ENCODE measurements at regions not wholly inside any gene's neighbourhood (a gene's known extent, or its start where the extent isn't known, plus 50 kb on each side); places are given as distances from the start of the nearest gene placed in this dataset.

DNA sequence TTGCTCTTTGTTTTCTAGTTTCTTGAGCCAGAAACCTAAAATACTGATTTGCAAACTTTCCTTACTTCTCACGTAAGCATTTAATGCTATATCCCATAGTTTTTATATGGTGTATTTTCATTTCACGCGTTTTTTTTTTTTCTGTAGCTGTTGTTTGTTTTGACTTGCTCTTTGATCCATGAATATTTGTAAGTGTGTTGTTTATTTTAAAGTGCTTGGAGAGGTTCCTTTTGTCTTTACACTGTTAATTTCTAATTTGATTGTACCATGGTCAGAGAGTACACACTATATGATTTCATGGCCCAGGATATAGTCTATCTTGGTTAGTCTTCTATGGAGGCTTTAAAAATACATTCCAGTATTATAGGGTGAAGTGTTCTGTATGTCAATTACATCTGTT is 84.8 kb upstream of the RNF217 start:
- peaks cover 8% of the 10 kb centered on the region for H3K27me3 Mint-ChIP-seq
- H3K36me3 Mint-ChIP-seq (ENCODE audit: low read depth): no peaks in the 10 kb centered on the region
- no peak overlapping the region for H3K27ac Mint-ChIP-seq
- H3K4me3 Mint-ChIP-seq: no peak overlapping the region
- H3K9me3 Mint-ChIP-seq: no peaks in the 10 kb centered on the region
- H3K4me1 Mint-ChIP-seq (ENCODE audit: low read depth): peaks cover 2% of the 10 kb centered on the region

GRCh38 chr6:124879110-124879991 is 82.9 kb upstream of the RNF217 start:
- H3K36me3 Mint-ChIP-seq (ENCODE audit: low read depth): no peaks in the 10 kb centered on the region

DNA sequence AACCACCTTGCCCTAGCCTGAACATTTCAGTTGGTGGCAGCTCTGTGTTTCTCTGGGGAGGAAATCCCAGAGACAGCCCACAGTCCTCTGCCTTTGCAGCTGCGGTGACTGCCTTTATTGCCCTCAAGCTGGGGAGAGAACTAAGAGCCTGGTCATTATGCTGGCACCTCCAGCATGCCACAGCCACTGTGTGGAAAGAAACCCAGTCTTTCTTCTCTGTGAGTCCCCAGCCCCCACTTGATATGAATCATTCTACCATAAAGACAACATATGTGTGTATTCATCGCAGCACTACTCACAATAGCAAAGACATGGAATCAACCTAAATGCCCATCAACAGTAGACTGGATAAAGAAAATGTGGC is 82.3 kb upstream of the RNF217 start:
- Mint-ChIP-seq H3K27me3 (peaks cover 8% of the 10 kb centered on the region), H3K4me1 (ENCODE audit: low read depth) (peaks cover 11% of the 10 kb centered on the region), H3K27ac (no peak overlapping the region), H3K9me3 (no peaks in the 10 kb centered on the region), H3K36me3 (ENCODE audit: low read depth) (no peaks in the 10 kb centered on the region), H3K4me3 (no peak overlapping the region)

More at GRCh38 chr6:124879110-124879991, 82.9 kb upstream of the RNF217 start:
- peaks cover 11% of the 10 kb centered on the region for H3K4me1 Mint-ChIP-seq (ENCODE audit: low read depth)
- no peak overlapping the region for H3K27ac Mint-ChIP-seq
- H3K4me3 Mint-ChIP-seq: no peak overlapping the region
- peaks cover 8% of the 10 kb centered on the region for H3K27me3 Mint-ChIP-seq
- H3K9me3 Mint-ChIP-seq: no peaks in the 10 kb centered on the region

DNA sequence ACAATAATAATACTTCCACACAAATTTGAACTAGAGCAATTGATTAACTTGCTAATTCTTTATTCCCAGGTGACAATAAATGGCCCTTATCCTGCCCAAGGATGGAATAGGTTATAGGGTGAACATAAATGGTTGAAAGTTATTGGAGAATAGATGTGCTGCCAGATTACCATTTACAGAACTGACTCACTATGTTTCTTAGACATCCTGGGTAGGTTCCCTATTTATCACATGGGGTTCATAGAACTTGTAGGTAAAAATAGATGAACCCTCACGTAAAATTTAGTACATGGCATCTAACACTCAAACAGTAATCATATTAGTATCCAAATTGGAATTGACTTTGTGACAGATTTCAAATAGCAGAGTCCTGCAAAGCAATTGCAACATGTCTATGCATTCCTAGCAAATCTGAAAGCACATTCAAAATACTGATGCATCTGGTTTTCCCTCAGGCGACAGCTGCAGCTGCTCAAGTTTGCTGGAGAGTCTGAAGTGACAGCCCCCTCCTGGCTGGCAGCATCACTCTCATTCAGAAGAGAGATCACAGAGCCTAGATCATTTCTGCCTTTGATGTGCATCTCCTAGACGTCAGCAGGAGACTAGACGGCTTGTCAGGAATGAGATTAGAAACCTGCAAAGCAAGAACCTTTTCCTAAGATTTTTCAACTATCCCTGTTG is 80.2 kb upstream of the RNF217 start:
- Mint-ChIP-seq H3K4me3 (no peak overlapping the region), H3K36me3 (ENCODE audit: low read depth) (no peaks in the 10 kb centered on the region), H3K4me1 (ENCODE audit: low read depth) (peaks cover 11% of the 10 kb centered on the region), H3K27ac (no peak overlapping the region), H3K9me3 (no peaks in the 10 kb centered on the region), H3K27me3 (peaks cover 8% of the 10 kb centered on the region)

- H3K4me3 Mint-ChIP-seq: no peak overlapping the region
- H3K27ac Mint-ChIP-seq: no peak overlapping the region
- peaks cover 11% of the 10 kb centered on the region for H3K4me1 Mint-ChIP-seq (ENCODE audit: low read depth)
- H3K36me3 Mint-ChIP-seq (ENCODE audit: low read depth): no peaks in the 10 kb centered on the region
- H3K27me3 Mint-ChIP-seq: peaks cover 3% of the 10 kb centered on the region
- H3K9me3 Mint-ChIP-seq: no peaks in the 10 kb centered on the region
Observed at GRCh38 chr6:124882579-124883393, 79.5 kb upstream of the RNF217 start.

DNA sequence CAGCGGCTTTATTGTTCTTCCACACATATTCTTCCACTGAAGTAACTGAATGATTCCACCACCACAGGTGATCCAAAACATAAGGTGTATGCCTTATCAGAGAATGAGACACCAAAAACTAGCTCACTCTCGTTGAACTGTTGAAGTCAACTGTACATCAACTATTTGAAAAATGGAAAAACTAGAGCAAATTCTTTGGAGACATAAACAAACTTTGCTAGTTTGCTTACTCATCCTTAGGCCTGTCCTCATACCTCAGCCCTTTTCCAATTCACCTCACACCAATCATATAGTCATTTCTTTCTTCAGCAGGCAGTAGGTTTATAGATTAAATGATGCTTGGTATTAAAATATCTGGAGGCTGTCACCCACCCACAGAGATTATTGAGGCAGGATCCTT is 77.1 kb upstream of the RNF217 start:
- peaks cover 23% of the 10 kb centered on the region for H3K4me1 Mint-ChIP-seq (ENCODE audit: low read depth)
- H3K4me3 Mint-ChIP-seq: no peak overlapping the region
- H3K36me3 Mint-ChIP-seq (ENCODE audit: low read depth): no peaks in the 10 kb centered on the region
- no peaks in the 10 kb centered on the region for H3K27me3 Mint-ChIP-seq
- no peak overlapping the region for H3K27ac Mint-ChIP-seq
- no peaks in the 10 kb centered on the region for H3K9me3 Mint-ChIP-seq

DNA sequence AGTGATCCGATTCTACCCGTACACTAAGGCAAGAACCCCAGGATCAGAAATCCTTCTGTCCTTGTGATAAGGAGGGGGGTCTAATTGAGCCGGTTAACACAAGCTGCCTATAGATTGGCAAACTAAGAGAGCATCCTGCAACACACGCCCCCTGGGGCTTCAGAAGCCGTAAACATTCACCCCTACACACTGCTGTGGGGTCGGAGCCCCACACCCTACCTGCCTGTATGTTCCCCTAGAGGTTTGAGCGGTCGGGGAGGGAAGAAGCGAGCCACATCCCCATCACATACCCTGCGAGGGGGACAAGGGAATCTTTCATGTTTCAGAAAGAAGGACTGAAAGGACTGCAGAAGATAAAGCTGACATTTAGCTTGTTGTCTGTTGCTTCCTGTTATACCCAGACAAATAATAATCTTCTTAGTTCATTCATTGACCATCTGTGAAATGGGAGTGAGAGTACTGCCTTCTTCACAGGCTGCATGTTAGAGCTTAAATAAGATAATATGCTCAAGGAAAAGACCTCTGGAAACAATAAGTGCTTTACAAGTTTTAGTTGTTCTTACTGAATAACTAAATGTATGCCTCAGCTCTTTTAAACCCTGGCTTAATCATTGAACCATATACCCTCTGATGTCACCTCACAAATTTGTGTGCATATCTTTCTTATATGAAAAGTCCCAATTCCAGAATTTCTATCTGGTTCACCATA is 74.2 kb upstream of the RNF217 start:
- Mint-ChIP-seq H3K4me1 (ENCODE audit: low read depth) (peaks cover 15% of the 10 kb centered on the region), H3K4me3 (no peak overlapping the region), H3K27ac (no peak overlapping the region), H3K27me3 (no peaks in the 10 kb centered on the region), H3K36me3 (ENCODE audit: low read depth) (no peaks in the 10 kb centered on the region), H3K9me3 (no peaks in the 10 kb centered on the region)

DNA sequence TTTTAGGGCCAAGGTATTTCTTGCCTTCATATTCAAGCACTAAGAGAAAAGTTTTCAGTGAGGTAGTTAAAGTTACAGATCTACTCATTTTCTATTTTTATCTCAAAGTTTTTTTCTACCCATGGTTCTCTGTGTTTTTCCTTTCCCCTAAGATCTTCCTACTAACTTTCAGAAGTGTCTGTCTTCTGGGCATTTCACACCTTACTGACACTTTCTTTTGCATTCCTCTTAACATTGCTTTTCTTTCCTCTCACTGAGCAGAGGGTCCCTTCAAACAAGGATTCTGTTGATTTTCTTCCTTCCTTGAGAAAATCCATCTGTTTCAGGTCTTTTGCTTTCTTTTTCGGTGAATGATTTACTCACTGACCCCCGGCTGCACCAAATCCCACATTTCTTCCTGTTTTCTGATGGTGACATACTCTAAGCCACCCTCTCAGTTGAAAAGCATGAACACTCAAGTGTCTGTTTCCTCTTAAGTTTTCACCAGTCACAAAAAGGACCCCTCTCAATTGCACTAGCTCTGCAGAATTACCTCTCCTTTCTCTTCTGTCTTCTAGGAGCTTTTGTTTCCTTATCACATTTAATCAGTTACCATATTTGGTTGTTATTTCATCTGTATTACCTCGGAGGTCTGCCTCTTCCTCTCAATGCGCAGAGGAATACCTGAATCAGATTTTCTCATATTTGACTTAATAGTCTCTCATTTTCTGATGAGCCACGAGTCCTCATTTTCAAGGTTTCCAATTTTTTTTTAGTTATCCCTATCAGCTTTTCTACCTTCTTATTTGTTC is 73.5 kb upstream of the RNF217 start:
- no peaks in the 10 kb centered on the region for H3K27me3 Mint-ChIP-seq
- H3K36me3 Mint-ChIP-seq (ENCODE audit: low read depth): no peaks in the 10 kb centered on the region
- H3K4me1 Mint-ChIP-seq (ENCODE audit: low read depth): peaks cover 12% of the 10 kb centered on the region
- H3K4me3 Mint-ChIP-seq: peak overlapping the region; percentile 30
- H3K9me3 Mint-ChIP-seq: no peaks in the 10 kb centered on the region
- H3K27ac Mint-ChIP-seq: peak overlapping the region; percentile 12

DNA sequence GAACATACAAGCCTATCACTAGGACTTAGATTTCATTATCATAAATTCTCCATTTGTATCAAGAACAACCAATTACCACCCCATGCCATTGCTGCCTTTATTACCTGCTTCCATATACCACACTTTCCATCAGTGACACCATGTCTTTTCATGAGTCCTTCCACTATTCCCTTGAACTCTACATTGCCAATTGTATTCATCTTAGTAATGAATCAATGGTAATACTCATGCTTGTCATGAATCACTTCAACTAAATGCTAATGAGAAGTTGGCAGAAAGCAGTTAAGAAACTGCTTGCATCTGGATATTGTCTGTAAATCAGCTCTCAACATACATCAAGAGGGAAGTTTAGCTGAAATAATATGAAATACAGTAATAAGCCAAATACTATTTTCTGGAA is 61.2 kb upstream of the RNF217 start:
- peaks cover 5% of the 10 kb centered on the region for H3K9me3 Mint-ChIP-seq
- no peak overlapping the region for H3K4me3 Mint-ChIP-seq
- no peaks in the 10 kb centered on the region for H3K4me1 Mint-ChIP-seq (ENCODE audit: low read depth)
- H3K27ac Mint-ChIP-seq: no peak overlapping the region
- no peaks in the 10 kb centered on the region for H3K36me3 Mint-ChIP-seq (ENCODE audit: low read depth)
- no peaks in the 10 kb centered on the region for H3K27me3 Mint-ChIP-seq

- Mint-ChIP-seq H3K9me3 (peaks cover 5% of the 10 kb centered on the region), H3K27ac (no peak overlapping the region), H3K4me3 (no peak overlapping the region), H3K27me3 (no peaks in the 10 kb centered on the region), H3K36me3 (ENCODE audit: low read depth) (no peaks in the 10 kb centered on the region), H3K4me1 (ENCODE audit: low read depth) (no peaks in the 10 kb centered on the region)
Observed at GRCh38 chr6:124903797-124904196, 58.4 kb upstream of the RNF217 start.

- no peak overlapping the region for H3K27ac Mint-ChIP-seq
- H3K36me3 Mint-ChIP-seq (ENCODE audit: low read depth): no peaks in the 10 kb centered on the region
- H3K27me3 Mint-ChIP-seq: no peaks in the 10 kb centered on the region
- no peak overlapping the region for H3K4me3 Mint-ChIP-seq
- H3K4me1 Mint-ChIP-seq (ENCODE audit: low read depth): no peaks in the 10 kb centered on the region
- H3K9me3 Mint-ChIP-seq: peaks cover 3% of the 10 kb centered on the region
Observed at GRCh38 chr6:124907596-124907995, 54.6 kb upstream of the RNF217 start.
